ENCODE measurements at regions not wholly inside any gene's neighbourhood (a gene's known extent, or its start where the extent isn't known, plus 50 kb on each side); places are given as distances from the start of the nearest gene placed in this dataset.
"Not testable (repeated sequence)": the region's sequence is repeated elsewhere in the genome, so short reads cannot be mapped to it uniquely, and the experiment has no call there.

DNA sequence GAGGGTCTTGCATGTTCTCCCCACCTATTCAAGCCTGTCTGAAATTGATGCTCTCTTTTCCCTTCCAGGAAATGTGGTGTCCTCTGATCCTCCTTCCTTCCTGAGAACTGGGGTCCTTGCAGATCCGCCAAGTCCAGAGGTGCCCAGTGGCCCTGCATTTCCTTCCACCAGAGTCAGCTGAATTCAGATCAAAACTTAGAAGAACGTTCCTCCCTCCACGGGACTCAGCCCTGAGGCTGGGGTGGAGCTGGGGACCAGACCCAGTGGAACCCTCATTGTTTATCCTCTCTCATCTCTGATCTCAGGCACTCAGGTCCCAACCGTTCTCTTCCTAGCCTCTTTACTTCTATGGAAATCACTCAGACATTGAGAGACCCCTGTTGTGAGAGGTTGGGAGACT, 477.3 kb downstream of the TSHZ3 start:
- DNase-seq (ENCODE audit: low read depth in 2 of 2), result no peak

DNA sequence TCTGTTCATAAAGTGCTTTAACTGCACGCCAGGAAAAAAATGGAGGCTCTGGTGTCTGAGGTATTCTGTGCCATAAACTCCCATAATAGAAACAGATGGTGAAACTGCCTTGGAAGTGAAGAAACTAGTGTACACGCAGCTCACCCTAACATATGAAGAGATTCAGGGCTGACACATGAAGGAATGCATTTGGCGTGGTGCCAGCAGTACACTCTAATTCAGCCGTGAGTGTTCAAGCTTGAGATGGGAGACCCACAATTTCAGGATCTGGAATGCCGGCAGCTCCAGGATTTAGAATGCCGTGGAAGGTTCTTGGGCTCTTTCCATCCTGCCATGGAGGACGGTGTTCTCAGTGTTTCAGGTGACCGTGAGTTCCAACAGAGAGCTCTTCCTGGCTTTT, 478.4 kb downstream of the TSHZ3 start:
- DNase-seq (ENCODE audit: low read depth in 2 of 2), result no peak

- no peak for DNase-seq (ENCODE audit: low read depth in 2 of 2)
These were observed 483.7 kb downstream of the TSHZ3 start for GRCh38 chr19:30865511-30865910.

DNA sequence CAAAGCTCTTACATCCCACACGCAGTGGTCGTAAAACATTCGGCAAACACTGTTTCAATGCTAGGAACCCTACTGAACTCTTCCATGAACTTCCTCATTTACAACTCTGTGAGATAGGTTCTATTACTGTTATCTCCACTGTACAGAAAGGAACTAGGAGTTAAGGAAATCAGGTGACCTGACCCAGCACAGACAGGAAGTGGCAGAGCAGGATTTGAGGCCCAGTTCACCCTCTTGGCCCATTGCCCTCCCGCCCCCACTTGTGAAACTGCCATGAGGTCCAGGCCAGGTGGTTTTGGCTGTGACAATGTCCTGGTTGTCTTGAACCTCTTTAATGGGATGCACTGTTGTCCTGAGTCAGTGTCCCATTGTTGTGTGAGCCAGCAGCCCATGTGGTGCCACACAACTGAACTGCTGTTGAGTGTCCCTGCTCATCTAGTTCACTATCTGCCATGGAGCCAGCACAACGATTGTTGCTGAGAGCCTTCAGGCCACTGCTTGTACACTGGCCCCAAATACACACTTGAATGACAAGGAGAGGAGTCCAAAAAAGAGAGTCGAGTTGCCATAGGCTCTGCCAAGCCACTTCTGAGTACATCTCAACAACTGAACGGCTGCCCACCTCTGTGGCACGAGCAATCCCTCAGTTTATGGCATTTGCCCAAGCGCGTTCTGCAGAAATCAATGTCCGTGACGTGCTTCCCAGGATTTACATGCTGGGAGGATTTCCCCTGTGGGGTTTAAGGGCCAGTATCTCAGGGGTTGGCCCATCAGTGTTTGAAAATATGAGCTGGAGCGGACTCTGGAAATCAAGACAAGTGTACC, 484.6 kb downstream of the TSHZ3 start:
- no peak for DNase-seq (ENCODE audit: low read depth in 2 of 2)

DNA sequence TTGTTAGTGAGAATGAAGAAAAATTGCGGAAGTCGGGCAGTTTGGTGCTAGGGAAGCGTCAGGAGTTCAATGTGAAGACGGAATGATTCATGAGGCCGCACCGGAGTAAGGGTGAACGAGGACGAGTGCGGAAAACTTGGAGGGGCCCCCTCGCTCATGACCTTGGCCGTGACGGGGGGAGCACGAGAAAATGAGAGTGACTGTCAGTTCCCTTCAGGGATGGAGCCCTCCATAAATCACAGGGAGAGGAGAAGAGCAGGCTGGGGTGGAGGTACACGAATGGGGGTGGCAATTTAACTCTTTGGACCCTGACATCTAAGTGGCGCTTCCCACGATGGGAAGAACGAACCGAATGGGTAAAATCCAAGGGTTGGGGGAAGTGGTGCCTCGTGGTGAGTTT, 486.4 kb downstream of the TSHZ3 start:
- no peak for DNase-seq (ENCODE audit: low read depth in 2 of 2)

DNA sequence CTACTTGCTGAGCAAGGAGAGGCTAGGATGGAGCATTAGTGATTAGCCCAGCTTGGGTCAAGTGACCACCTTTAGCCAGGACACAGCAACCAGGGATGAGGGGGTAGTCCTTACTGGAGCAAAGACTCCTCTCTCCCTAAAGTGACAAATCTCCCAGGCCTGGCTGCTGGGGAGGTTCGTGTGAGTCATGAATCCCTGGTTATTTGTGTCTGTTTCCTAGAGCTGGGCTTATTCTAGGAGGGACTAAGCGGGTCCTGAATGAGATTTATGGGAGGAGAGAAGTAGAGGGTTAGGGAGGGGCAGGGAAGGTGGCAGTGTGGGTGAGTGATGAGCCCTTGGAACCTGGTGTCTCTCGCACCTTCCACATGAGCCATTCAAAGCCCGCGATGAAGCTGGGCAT, 487.3 kb downstream of the TSHZ3 start:
- DNase-seq (ENCODE audit: low read depth in 2 of 2), result no peak

DNA sequence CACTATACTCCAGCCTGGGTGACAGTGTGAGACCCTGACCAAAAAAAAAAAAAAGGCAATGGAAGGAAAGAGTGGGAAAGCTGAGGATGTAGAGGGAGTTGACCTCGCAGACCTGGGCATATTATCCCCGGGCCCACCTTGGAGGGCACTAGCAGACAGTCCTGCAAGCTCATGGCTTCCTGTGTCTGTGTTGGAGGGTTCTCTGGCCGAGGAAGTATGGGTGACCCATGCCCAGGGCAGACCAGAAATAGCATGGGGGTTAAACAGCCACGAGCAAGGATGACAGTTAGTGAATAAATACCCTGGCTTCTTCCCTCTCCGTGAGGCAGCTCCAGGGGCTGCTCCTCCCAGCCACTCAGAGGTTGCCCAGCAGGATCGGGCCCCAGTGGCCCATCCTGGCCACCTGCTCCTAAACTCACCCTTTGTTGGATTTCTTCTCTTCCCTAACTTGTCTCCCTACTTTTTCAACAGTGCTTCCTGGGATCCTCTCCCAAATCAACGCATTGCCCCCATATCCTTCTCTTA, 485.8 kb downstream of the ZNF536 start:
- DNase-seq (ENCODE audit: low read depth in 2 of 2), result no peak

DNA sequence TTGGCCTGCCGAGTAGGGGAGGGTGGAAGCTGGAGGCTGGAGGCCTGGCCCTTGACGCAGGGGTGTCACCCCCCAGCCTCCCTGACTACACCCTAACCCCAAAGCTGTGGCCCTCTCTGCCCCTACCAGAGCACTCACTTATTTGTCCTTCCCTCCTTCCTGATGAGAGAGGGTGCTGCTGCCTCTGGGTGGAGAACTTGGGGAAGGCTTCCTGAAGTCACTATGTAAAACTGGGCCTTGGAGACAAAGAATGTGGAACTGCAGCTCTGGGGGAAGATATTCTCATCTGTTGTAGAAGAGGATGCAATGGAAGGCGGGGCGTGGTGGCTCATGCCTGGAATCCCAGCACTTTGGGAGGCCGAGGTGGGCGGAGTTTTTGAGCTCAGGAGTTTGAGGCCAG, 485.2 kb downstream of the ZNF536 start:
- DNase-seq (ENCODE audit: low read depth in 2 of 2), result no peak

DNA sequence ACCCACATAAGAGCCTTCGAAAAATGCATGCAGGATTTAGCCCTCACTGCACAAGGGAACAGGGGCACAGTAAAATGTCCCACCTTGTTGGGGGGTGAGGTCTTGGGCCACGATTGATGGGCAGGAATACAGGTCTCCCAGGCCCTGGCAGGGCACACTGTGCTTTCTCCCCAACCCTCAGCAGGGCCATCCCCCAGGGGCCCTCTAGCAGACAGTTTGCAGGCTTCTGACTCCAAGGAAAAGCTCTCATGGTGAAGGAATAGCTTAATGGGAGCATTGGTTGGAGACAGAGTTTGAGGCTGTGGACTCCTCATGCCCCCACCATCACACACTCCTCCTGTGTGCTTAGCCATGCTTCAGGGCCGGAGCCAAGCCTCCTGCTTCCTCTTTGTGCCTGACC, 484.6 kb downstream of the ZNF536 start:
- DNase-seq (ENCODE audit: low read depth in 2 of 2), result no peak

DNA sequence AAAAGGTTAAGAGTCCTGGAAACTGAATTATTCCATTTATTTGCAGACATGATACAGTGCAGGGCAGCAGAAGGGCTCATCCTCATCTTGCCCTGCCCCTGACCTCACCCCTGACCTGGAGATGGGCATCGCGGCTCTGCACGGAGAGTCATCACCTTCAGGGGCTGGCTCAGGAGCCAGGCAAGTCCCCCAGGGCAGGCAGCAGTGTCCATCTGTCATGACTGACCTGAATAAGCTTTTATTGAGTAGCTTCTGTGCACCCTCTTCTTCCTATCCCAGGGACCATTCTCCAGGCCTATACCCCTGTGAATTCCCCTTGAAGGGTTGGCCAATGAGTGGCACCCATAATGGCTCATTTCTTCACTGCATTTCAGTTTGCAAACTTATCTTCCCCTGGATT, 484.2 kb downstream of the ZNF536 start:
- DNase-seq (ENCODE audit: low read depth in 2 of 2), result no peak

DNA sequence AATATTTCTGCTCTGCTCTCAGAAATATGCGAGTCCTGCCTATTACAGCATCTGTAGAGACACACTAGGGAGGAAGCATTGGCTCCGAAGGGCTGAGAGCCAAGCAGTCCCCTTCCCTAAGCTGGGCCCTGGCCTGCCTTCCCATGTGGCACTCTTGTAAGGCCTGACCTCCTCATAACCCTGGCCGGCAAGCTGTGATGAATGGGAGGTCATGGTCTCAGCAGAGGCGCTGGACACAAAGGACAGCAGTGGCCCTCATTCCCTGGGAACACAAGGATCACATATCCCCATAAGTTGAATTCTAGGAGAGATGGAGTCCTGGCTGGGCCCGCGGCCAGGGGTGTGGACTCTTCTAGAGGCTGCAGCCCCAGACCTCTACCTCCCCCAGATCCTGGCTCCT, 483.3 kb downstream of the ZNF536 start:
- DNase-seq (ENCODE audit: low read depth in 2 of 2), result no peak

GRCh38 chr19:30854661-30855060, 482.5 kb downstream of the ZNF536 start:
- DNase-seq (ENCODE audit: low read depth in 2 of 2), result no peak

- DNase-seq (ENCODE audit: low read depth in 2 of 2), result no peak
These were observed 482.0 kb downstream of the ZNF536 start for GRCh38 chr19:30854207-30854606.

- no peak for DNase-seq (ENCODE audit: low read depth in 2 of 2)
These were observed 480.9 kb downstream of the ZNF536 start for GRCh38 chr19:30853036-30853435.

DNA sequence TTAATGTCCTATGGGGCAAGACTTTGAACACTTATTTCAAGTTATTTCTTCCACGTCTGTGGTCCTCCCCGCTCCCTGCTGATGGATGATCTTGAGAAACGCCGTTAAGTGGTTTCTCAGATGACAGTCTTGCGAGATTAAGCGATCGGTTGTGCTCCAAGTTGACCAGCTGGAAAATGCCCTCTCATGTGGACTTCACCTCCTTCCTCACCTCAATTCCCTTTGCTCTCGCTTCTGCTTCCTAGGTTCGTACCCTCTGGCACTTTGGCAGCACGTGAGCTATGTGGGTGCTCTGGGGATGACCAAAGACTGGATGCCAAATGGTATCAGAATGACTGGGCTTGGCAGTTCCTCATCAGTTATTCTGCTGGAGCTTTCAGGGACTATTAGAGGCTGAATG, 480.0 kb downstream of the ZNF536 start:
- DNase-seq (ENCODE audit: low read depth in 2 of 2), result no peak

- no peak for DNase-seq (ENCODE audit: low read depth in 2 of 2)
These were observed 479.5 kb downstream of the ZNF536 start for GRCh38 chr19:30851646-30852045.

- DNase-seq (ENCODE audit: low read depth in 2 of 2), result no peak
These were observed 476.6 kb downstream of the ZNF536 start for GRCh38 chr19:30848636-30849425.

DNA sequence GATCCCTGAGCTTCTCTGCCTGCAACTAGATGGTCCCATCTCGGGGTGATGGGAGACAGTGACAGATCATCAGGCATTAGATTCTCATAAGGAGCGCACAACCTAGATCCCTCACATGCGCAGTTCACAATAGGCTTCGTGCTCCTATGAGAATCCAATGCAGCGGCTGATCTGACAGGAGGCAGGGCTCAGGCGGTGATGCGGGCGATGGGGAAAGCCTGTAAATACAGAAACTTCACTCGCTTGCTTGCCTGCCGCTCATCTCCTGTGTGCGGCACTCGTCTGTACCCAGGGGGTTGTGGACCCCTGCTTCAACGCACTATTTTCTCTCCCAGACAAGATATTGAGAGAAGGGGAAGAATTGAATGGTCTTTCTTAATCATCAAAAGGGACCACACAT, 473.9 kb downstream of the ZNF536 start:
- DNase-seq (ENCODE audit: low read depth in 2 of 2), result no peak

DNA sequence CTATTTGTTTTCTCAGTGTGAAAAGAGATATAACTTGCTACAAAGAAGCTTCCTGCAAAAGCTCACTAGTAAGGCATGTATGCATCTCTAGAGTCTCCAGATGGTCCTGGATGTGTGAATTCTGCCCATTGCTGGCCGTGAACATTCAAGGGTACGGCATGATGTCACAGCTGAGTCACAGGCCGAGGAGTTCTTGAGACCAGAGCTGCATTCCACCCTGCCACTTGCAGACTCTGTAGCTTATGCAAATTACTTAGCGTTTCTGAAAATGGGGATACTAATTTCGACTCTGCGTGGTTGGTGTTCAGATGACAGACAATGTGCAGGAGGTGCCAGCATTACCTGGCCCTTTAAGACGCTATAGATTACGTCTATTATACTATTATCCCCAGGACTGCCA, 470.7 kb downstream of the ZNF536 start:
- DNase-seq (ENCODE audit: low read depth in 2 of 2), result no peak

- DNase-seq (ENCODE audit: low read depth in 2 of 2), result no peak
These were observed 469.8 kb downstream of the ZNF536 start for GRCh38 chr19:30841934-30842333.

- DNase-seq (ENCODE audit: low read depth in 2 of 2), result no peak
These were observed 458.7 kb downstream of the ZNF536 start for GRCh38 chr19:30830875-30831274.

DNA sequence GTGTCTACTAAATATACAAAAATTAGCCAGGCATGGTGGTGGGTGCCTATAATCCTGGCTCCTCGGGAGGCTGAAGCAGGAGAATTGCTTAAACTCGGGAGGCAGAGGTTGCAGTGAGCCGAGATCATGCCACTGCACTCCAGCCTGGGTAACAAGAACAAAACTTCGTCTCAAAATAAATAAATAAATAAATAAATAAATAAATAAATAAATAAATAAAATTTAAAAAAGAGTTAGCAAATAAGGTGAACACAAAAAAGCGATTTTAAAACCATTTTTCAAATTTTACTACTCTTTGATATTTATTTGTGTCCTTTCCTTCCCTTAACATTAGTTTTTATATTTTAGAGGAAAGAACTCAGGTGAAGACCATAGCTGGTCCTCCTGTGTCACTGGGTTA, 453.3 kb downstream of the ZNF536 start:
- DNase-seq (ENCODE audit: low read depth in 2 of 2), result not testable (repeated sequence)

- no peak for DNase-seq (ENCODE audit: low read depth in 2 of 2)
These were observed 452.6 kb downstream of the ZNF536 start for GRCh38 chr19:30824809-30825208.
